ENCODE measurements at regions not wholly inside any gene's neighbourhood (a gene's known extent, or its start where the extent isn't known, plus 50 kb on each side); places are given as distances from the start of the nearest gene placed in this dataset.

DNA sequence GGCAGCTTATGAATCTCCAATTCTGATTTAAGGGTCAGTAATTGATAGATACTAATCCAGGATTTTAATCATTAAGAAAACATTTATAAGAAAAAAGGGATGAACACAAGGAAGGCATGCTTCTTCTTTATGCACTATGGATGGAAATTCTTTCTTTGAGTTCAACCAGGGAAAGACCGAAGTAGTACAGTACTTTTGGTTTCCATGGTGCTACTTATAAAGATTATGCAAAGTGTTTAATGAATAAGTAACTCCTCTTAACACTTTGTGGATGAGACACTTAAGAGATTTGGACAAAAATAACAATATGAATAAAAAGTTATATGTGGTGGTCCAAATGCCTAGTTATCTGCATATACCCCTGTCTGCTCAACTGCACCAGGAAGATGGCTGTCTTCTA lies 666.5 kb upstream of the FANCL start:
- ATAC-seq (replicated peaks), result no peak
- no peak overlapping the region for H3K4me3 Mint-ChIP-seq
- H3K27me3 Mint-ChIP-seq, result no peaks in the 10 kb centered on the region
- peaks cover 0 to under 1% of the 10 kb centered on the region in 2 donors for H3K9me3 Mint-ChIP-seq
- H3K4me1 Mint-ChIP-seq (ENCODE audit: low read depth in 2 of 2), result no peaks in the 10 kb centered on the region
- DNase-seq, result no peak
- no peak overlapping the region for H3K27ac Mint-ChIP-seq
- H3K36me3 Mint-ChIP-seq (ENCODE audit: insufficient read depth), result no peaks in the 10 kb centered on the region

DNA sequence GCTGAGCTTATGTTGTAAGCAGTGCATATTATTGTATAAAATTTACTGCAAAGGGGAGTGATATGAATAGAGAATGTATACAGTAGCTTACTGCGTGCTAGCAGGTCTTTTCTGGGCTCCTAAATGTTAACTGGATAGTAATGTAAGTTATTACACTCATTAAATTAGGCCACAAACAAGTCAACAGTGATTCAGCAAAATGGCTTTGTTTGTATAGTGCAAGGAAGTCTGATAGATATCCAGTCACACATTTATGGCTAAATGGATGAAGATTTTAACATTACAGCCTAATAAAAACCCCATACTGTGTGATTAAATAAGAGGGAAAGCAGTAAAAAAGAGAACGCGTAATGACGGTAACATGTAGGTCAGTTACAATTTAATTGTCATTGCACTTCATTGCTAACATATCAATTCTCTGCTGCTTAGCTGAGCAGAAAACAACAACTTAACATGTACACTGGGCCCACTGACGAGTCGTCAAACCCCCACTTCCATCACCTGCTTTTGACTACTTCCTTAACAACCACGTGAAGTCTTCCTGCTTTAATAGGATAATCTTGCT lies 665.0 kb upstream of the FANCL start:
- Mint-ChIP-seq H3K4me3 (no peak overlapping the region), H3K27me3 (no peaks in the 10 kb centered on the region), H3K4me1 (ENCODE audit: low read depth in 2 of 2) (no peaks in the 10 kb centered on the region), H3K9me3 (peaks cover 0 to 5% of the 10 kb centered on the region in 2 donors), H3K27ac (no peak overlapping the region), H3K36me3 (ENCODE audit: insufficient read depth) (no peaks in the 10 kb centered on the region)
- no peak for ATAC-seq (replicated peaks)
- no peak for DNase-seq

DNA sequence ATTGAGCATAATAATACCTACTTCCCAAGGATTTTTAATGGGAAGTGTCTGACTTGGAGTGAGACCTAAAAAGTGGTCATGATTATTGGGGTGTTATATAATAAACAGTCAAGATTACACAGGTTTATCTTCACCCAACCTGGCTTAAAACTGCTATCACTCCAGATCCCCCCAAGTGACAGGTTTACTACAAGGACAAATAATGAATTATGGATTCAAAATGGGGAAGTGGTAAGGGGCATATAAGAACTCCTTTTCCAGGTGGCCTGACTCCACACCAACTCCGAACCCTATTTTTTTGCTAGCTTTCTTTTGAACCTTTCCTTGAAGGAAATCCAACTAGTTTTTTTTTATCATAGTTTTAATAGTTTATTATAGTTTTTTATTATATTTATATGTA lies 663.0 kb upstream of the FANCL start:
- Mint-ChIP-seq H3K9me3 (peaks cover 3 to 5% of the 10 kb centered on the region in 2 donors), H3K27ac (no peak overlapping the region), H3K4me3 (no peak overlapping the region), H3K27me3 (no peaks in the 10 kb centered on the region), H3K36me3 (ENCODE audit: insufficient read depth) (no peaks in the 10 kb centered on the region), H3K4me1 (ENCODE audit: low read depth in 2 of 2) (no peaks in the 10 kb centered on the region)
- DNase-seq (no peak), ATAC-seq (replicated peaks) (no peak)

- no peaks in the 10 kb centered on the region for H3K4me1 Mint-ChIP-seq (ENCODE audit: low read depth in 2 of 2)
- no peak overlapping the region for H3K4me3 Mint-ChIP-seq
- no peaks in the 10 kb centered on the region for H3K27me3 Mint-ChIP-seq
Observed at GRCh38 chr2:58903427-58903826, 662.3 kb upstream of the FANCL start.

DNA sequence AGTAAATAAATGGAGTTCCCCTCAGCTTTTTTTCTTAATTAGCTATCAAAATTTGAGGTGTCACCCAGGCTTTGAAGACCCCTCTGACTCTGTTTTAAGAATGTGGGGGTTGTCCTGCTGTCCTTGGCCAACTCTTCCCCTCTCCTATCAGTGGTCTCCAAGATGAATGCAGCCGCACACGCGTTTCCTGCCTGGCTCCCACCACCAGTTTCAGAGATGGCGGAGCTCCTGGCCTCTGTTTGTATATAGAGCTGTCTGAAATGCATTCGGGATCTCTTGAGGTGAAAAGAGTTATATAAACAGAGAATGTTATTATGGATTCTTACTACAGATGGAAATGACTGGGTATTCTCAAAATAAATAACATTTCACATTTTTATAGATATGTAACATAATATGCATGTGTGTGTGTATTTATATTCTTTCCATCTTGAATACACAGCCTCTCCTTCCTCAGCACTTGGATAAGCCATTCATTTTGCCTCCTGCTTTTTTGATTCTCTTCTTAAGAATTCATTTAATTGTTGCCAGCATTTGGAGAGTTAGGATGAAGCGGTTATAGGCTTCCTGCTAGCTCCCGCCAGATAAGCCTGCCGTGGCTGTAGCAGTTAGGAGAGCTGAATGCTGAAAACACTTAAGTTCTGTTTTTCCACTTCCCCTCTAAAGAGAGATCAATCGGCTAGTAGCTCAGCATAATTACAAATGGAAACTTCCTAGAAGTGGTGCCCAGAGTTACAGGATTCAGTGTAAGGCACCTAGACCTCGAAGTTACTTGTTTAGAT lies 659.3 kb upstream of the FANCL start:
- Mint-ChIP-seq H3K4me1 (ENCODE audit: low read depth in 2 of 2) (no peaks in the 10 kb centered on the region), H3K4me3 (no peak overlapping the region), H3K36me3 (ENCODE audit: insufficient read depth) (no peaks in the 10 kb centered on the region), H3K27ac (no peak overlapping the region), H3K27me3 (no peaks in the 10 kb centered on the region), H3K9me3 (peaks cover 4 to 13% of the 10 kb centered on the region in 2 donors)
- DNase-seq (no peak), ATAC-seq (replicated peaks) (no peak)

More at GRCh38 chr2:58903427-58903826, 662.3 kb upstream of the FANCL start:
- Mint-ChIP-seq H3K36me3 (ENCODE audit: insufficient read depth) (no peaks in the 10 kb centered on the region), H3K27ac (no peak overlapping the region), H3K9me3 (peaks cover 3 to 5% of the 10 kb centered on the region in 2 donors)
- no peak for ATAC-seq (replicated peaks)
- DNase-seq, result no peak

GRCh38 chr2:58899692-58900091 lies 658.6 kb upstream of the FANCL start:
- no peaks in the 10 kb centered on the region for H3K27me3 Mint-ChIP-seq
- H3K36me3 Mint-ChIP-seq (ENCODE audit: insufficient read depth), result no peaks in the 10 kb centered on the region
- H3K4me3 Mint-ChIP-seq, result no peak overlapping the region
- peaks cover 4 to 13% of the 10 kb centered on the region in 2 donors for H3K9me3 Mint-ChIP-seq
- no peak overlapping the region for H3K27ac Mint-ChIP-seq
- H3K4me1 Mint-ChIP-seq (ENCODE audit: low read depth in 2 of 2), result no peaks in the 10 kb centered on the region
- DNase-seq (no peak), ATAC-seq (replicated peaks) (no peak)

DNA sequence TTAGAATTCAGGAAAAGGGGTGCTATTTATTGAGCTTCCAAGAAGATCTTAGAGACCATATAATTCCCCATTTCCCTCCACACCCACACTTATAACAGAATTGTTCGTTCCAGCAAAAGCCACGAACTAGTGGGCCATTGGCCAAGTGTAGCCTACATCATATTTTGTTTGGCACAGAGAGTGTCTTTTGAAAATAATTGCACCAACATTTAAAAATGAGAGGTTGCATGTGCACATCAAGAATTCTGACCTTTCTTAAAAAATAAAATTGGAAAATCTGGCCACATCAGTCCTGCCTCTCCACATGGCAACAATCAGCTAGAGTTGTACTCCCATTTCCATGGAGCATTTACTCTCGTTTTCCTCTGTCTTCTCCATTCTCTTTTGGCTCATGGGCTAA lies 655.5 kb upstream of the FANCL start:
- DNase-seq (no peak), ATAC-seq (replicated peaks) (no peak)
- no peak overlapping the region for H3K27ac Mint-ChIP-seq
- peaks cover 6 to 8% of the 10 kb centered on the region in 2 donors for H3K9me3 Mint-ChIP-seq
- H3K4me1 Mint-ChIP-seq (ENCODE audit: low read depth in 2 of 2), result no peaks in the 10 kb centered on the region
- no peaks in the 10 kb centered on the region for H3K27me3 Mint-ChIP-seq
- H3K36me3 Mint-ChIP-seq (ENCODE audit: insufficient read depth), result no peaks in the 10 kb centered on the region
- no peak overlapping the region for H3K4me3 Mint-ChIP-seq

DNA sequence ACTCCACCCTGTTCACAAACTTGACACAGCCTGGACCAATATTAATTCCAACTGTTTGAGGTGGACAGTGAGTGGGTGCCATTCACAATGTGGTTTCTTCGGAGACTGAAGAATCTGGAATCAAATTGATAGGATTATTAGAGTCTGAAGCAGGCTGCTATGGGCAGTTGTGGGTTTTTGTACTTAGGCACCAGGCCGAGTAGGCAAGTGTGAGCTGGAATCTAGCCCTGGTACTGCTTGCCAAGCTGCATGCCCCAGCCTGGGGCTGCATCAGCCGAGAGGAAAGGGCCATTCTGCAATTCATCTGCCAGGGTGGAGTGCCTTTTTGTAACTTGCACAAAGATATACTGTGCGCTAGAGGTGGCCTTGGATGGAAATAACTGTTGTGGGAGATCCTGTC lies 654.7 kb upstream of the FANCL start:
- DNase-seq (no peak), ATAC-seq (replicated peaks) (no peak)
- H3K4me3 Mint-ChIP-seq, result no peak overlapping the region
- H3K27me3 Mint-ChIP-seq, result no peaks in the 10 kb centered on the region
- H3K36me3 Mint-ChIP-seq (ENCODE audit: insufficient read depth), result no peaks in the 10 kb centered on the region
- H3K9me3 Mint-ChIP-seq, result peaks cover 8% of the 10 kb centered on the region in 2 donors
- no peak overlapping the region for H3K27ac Mint-ChIP-seq
- H3K4me1 Mint-ChIP-seq (ENCODE audit: low read depth in 2 of 2), result no peaks in the 10 kb centered on the region

- ATAC-seq (replicated peaks) (no peak), DNase-seq (no peak)
- Mint-ChIP-seq H3K27ac (no peak overlapping the region), H3K4me3 (no peak overlapping the region), H3K9me3 (peaks cover 8% of the 10 kb centered on the region in 2 donors), H3K4me1 (ENCODE audit: low read depth in 2 of 2) (no peaks in the 10 kb centered on the region), H3K36me3 (ENCODE audit: insufficient read depth) (no peaks in the 10 kb centered on the region), H3K27me3 (no peaks in the 10 kb centered on the region)
Observed at GRCh38 chr2:58893656-58894351, 652.7 kb upstream of the FANCL start.

DNA sequence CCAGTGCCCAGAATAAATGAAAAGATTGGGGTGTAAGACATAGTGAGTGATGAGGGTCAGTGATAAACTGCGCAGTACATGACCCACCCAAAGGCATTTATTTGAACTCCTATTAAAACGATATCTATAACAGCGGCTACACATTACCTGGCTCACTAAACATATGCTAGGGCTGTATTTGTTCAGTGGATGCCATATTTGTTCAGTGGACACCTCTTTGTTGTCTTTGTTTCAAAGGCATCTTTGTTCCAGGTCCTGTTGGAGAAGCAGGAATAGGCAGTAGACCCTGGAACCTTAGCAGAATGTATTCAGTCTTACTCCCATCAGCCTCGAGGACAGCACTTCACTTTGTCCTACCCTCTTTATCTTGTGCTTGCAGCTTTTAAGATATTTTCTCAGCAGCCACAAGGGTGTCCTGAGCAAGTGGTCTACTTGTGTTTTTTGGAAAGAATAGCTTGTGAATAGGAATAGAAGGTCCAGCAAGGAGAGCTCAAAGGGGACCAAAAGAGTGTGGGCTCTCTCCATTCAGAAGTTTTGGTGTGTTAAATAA lies 650.8 kb upstream of the FANCL start:
- H3K4me3 Mint-ChIP-seq, result no peak overlapping the region
- ATAC-seq (replicated peaks) (no peak), DNase-seq (no peak)
- no peak overlapping the region for H3K27ac Mint-ChIP-seq
- no peaks in the 10 kb centered on the region for H3K36me3 Mint-ChIP-seq (ENCODE audit: insufficient read depth)
- no peaks in the 10 kb centered on the region for H3K4me1 Mint-ChIP-seq (ENCODE audit: low read depth in 2 of 2)
- H3K27me3 Mint-ChIP-seq, result no peaks in the 10 kb centered on the region
- H3K9me3 Mint-ChIP-seq, result peaks cover 5 to 7% of the 10 kb centered on the region in 2 donors

DNA sequence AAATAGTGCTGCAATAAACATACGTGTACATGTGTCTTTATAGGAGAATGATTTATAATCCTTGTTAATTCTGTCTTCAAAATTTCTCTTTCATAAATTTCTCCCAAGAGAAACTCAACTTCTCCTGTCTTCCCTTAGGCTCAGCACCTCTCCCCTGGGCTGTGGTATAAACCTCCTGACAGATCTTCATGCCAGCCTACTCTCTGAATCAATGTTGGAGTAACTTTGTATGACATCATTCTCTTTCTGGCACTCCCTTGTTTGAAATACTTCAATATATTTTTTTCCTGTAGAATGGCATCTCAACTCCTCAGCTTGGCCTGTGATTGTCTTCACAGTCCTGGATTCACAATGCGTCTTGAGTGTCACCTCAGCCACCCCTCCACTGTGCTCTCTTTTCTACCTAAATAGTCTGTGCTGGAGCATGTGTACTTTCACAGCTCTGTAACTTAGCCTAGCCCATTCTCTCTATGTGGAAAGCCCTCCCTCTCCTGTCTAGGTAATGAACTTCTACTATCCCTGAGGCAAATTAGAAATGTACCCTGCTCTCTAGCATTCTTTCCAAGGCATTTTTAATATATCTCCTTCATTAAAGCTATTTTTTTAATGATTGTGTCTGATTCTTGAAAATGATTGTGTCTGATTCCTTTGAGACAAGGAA lies 649.9 kb upstream of the FANCL start:
- H3K9me3 Mint-ChIP-seq, result peaks cover 0 to 6% of the 10 kb centered on the region in 2 donors
- no peak overlapping the region for H3K4me3 Mint-ChIP-seq
- ATAC-seq (replicated peaks) (no peak), DNase-seq (no peak)
- no peaks in the 10 kb centered on the region for H3K4me1 Mint-ChIP-seq (ENCODE audit: low read depth in 2 of 2)
- H3K36me3 Mint-ChIP-seq (ENCODE audit: insufficient read depth), result no peaks in the 10 kb centered on the region
- no peaks in the 10 kb centered on the region for H3K27me3 Mint-ChIP-seq
- H3K27ac Mint-ChIP-seq, result no peak overlapping the region

DNA sequence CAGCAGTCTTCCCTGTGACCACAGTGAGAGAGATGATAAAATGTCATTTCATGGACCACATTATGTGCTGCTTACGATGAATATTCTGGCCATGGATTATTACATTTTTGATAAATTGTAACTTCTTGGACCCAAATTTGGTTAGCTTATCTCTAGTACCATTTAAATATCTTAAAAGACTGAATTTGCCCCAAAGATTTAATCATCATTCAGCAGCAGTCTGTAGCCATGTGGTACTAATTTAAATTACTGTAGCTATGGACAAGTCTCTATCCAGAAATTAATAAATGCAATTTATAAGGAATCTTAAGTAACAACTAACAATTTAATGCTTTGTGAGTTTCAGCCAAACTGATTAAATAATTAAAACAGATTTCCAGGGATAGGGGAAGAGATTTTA lies 644.9 kb upstream of the FANCL start:
- no peak for DNase-seq
- H3K27me3 Mint-ChIP-seq, result no peaks in the 10 kb centered on the region
- no peak overlapping the region for H3K4me3 Mint-ChIP-seq
- H3K36me3 Mint-ChIP-seq (ENCODE audit: insufficient read depth), result peaks cover 3% of the 10 kb centered on the region
- no peak for ATAC-seq (replicated peaks)
- H3K9me3 Mint-ChIP-seq, result peaks cover 0 to 5% of the 10 kb centered on the region in 2 donors
- no peak overlapping the region for H3K27ac Mint-ChIP-seq
- no peaks in the 10 kb centered on the region for H3K4me1 Mint-ChIP-seq (ENCODE audit: low read depth in 2 of 2)

GRCh38 chr2:58879834-58880233 lies 638.7 kb upstream of the FANCL start:
- Mint-ChIP-seq H3K4me1 (ENCODE audit: low read depth in 2 of 2) (no peaks in the 10 kb centered on the region), H3K4me3 (no peak overlapping the region), H3K9me3 (peaks cover 0 to 4% of the 10 kb centered on the region in 2 donors), H3K27ac (no peak overlapping the region), H3K36me3 (ENCODE audit: insufficient read depth) (no peaks in the 10 kb centered on the region), H3K27me3 (no peaks in the 10 kb centered on the region)
- ATAC-seq (replicated peaks) (no peak), DNase-seq (no peak)
